ENCODE measurements at regions not wholly inside any gene's neighbourhood (a gene's known extent, or its start where the extent isn't known, plus 50 kb on each side); places are given as distances from the start of the nearest gene placed in this dataset.

DNA sequence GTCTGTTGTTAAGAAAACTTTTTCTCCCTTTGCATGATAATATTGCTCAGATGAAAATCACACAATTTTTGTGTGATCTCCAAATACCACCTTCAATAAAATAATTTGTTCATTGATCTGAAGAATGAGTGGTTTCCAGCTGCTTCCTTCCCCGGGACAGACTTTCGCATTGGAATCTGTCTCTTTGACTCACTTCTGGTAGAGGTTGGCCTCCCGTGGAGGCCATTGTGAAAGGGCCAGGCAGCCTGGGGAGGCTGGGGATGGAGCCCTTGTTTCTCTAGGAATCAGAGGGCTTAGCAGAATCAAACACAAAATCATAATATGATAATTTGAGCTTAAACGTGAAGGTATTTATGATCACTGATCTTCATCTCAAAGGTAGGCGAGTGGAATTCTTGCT is 135.0 kb upstream of the ZNF536 start:
- Histone ChIP-seq H3K9me3 (replicated peaks in 1 of 3) (no peaks in the 10 kb centered on the region), H3K27ac (no peak overlapping the region), H3K36me3 (replicated peaks in 1 of 2) (no peaks in the 10 kb centered on the region), H3K4me3 (no peak overlapping the region), H3K27me3 (no peaks in the 10 kb centered on the region), H3K4me1 (replicated peaks in 1 of 2) (no peaks in the 10 kb centered on the region)
- DNase-seq = no peak
- WGBS, 4 donors = 78 to 85% (median 82%) methylated on average over 5 of the region's 5 CpGs
- intact Hi-C loops (cut with DNase I) = no loop called here
- no peak for TF ChIP-seq POLR2A (IDR thresholded peaks at IDR 0.05)
- TF ChIP-seq CTCF (IDR thresholded peaks at IDR 0.05) = no peak

DNA sequence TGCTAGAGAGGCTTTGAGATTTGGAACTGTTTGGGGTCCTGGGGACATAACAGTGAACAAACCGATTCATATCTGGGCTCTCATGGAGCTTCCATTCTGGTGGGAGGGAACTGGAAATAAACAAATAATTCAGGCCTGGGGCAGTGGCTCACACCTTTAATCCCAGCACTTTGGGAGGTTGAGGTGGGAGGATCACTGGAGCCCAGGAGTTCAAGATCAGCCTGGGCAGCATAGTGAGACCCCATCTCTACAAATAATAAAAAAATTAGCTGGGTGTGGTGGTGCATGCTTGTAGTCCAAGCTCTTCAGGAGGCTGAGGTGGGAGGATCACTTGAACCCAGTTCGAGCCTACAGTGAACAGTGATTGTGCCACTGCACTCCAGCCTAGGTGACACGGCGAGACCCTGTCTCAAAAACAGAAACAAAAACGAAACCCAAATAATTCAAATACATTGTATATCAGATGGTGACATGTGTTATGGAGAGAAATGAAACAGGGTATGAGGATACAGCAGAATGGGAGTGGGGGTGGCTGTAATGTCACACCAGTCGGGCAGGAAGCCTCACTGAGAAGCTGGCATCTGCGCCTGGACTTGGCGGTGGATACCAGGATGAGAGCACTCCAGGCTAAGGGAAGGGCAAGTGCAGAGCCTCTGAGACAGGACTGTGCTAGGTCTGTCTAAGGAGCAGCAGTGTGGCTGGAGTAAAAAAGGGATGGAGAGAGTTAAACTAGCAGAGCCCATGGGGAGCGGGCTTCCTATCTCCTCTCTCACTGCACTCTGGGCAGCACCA is 131.1 kb upstream of the ZNF536 start:
- H3K9me3 ChIP-seq (replicated peaks in 1 of 3) = no peaks in the 10 kb centered on the region
- DNase-seq = no peak
- 90 to 95% (median 94%) methylated on average over 8 to 9 of the region's 9 CpGs for WGBS, 4 donors
- H3K27me3 ChIP-seq = no peaks in the 10 kb centered on the region
- no peaks in the 10 kb centered on the region for H3K36me3 ChIP-seq (replicated peaks in 1 of 2)
- TF ChIP-seq CTCF (IDR thresholded peaks at IDR 0.05) = no peak
- TF ChIP-seq POLR2A (IDR thresholded peaks at IDR 0.05) = no peak
- intact Hi-C loops (cut with DNase I) = no loop called here
- no peak overlapping the region for H3K4me3 ChIP-seq
- no peak overlapping the region for H3K27ac ChIP-seq
- H3K4me1 ChIP-seq (replicated peaks in 1 of 2) = no peaks in the 10 kb centered on the region

GRCh38 chr19:30244533-30244932 is 127.7 kb upstream of the ZNF536 start:
- 67 to 90% (median 82%) methylated on average over 1 to 4 of the region's 4 CpGs for WGBS, 4 donors
- peak in 1 of 7 donors; percentile 29 for DNase-seq
- intact Hi-C loops (cut with DNase I) = no loop called here
- no peak overlapping the region for H3K4me3 ChIP-seq
- TF ChIP-seq POLR2A (IDR thresholded peaks at IDR 0.05) (no peak), CTCF (IDR thresholded peaks at IDR 0.05) (no peak)
- no peaks in the 10 kb centered on the region for H3K4me1 ChIP-seq (replicated peaks in 1 of 2)
- no peaks in the 10 kb centered on the region for H3K27me3 ChIP-seq
- H3K36me3 ChIP-seq (replicated peaks in 1 of 2) = no peaks in the 10 kb centered on the region
- no peak overlapping the region for H3K27ac ChIP-seq
- no peaks in the 10 kb centered on the region for H3K9me3 ChIP-seq (replicated peaks in 1 of 3)

GRCh38 chr19:30245401-30246039 is 126.7 kb upstream of the ZNF536 start:
- WGBS, 4 donors = 87 to 92% (median 89%) methylated on average over 15 to 17 of the region's 17 CpGs
- Histone ChIP-seq H3K9me3 (replicated peaks in 1 of 3) (no peaks in the 10 kb centered on the region), H3K27ac (no peak overlapping the region), H3K27me3 (no peaks in the 10 kb centered on the region), H3K4me1 (replicated peaks in 1 of 2) (no peaks in the 10 kb centered on the region), H3K36me3 (replicated peaks in 1 of 2) (no peaks in the 10 kb centered on the region), H3K4me3 (no peak overlapping the region)
- intact Hi-C loops (cut with DNase I) = no loop called here
- DNase-seq = peak in 1 of 7 donors; percentile 25
- TF ChIP-seq POLR2A (IDR thresholded peaks at IDR 0.05) (no peak), CTCF (IDR thresholded peaks at IDR 0.05) (no peak)
